Left ventricle myocardium superior (tissue), 1 donor: ENCODE measurements at regions not wholly inside any gene's neighbourhood (a gene's known extent, or its start where the extent isn't known, plus 50 kb on each side); places are given as distances from the start of the nearest gene placed in this dataset.

Source experiments
- ATAC-seq: fragments of 200-7000 bp; cut with Tn5 transposase; one replicate; pipeline ENCODE4 v1.9.1; 2020; ENCODE audit warnings: mild to moderate bottlenecking, moderate library complexity
- DNase-seq: peaks from one replicate; pipeline ENCODE4 v3.0.0-alpha.2; 2020
- intact Hi-C: fragments of 100-400 bp; cut with micrococcal nuclease; formaldehyde crosslinking; loops from one replicate; pipeline ENCODE4 v1.11.0; 2022
- donor health status: DM: no; HTN: yes; CAD: no; lungs with severe emphysema.

- intact Hi-C loops, result no loop called here
- peak; percentile 46 for ATAC-seq
- DNase-seq, result peak; percentile 31
These were observed 53.3 kb upstream of the AMOTL2 start for GRCh38 chr3:134427400-134428111.

- intact Hi-C loops, result no loop called here
- no peak for ATAC-seq
These were observed 52.5 kb upstream of the AMOTL2 start for GRCh38 chr3:134426660-134427181.

GRCh38 chr3:134425943-134426342, 51.7 kb upstream of the AMOTL2 start:
- DNase-seq (no peak), ATAC-seq (no peak)
- intact Hi-C loops, result no loop called here

More at GRCh38 chr3:134426660-134427181, 52.5 kb upstream of the AMOTL2 start:
- no peak for DNase-seq
